A549 (cell line): ENCODE measurements at regions not wholly inside any gene's neighbourhood (a gene's known extent, or its start where the extent isn't known, plus 50 kb on each side); places are given as distances from the start of the nearest gene placed in this dataset.

Experiments
- CHD2 ChIP-seq: fragments of 150-350 bp; IDR thresholded peaks from 2 replicates; pipeline ENCODE4 v1.6.1; 2014; ENCODE audit warnings: low read length; ENCODE audit not compliant: partially characterized antibody
- EP300 ChIP-seq, 2 experiments: fragments of >200 bp; sonication (Bioruptor Twin); formaldehyde crosslinking; IDR thresholded peaks; 2 replicates in 1 of 2; 3 replicates in 1 of 2; pipeline ENCODE4 v1.6.1; 2016 to 2017
- HMGXB4 ChIP-seq: fragments of 250-450 bp; sonication (Bioruptor Pico); IDR thresholded peaks from 2 replicates; pipeline ENCODE4 v1.5.0; 2021; ENCODE audit warnings: mild to moderate bottlenecking, moderate library complexity, borderline replicate concordance
- POLR2A ChIP-seq: IDR thresholded peaks from 2 replicates; pipeline ENCODE4 v1.6.1; 2012; ENCODE audit warnings: mild to moderate bottlenecking, low read length
- TF ChIP-seq, protein P1 (sequence below): fragments of >200 bp; sonication (Bioruptor Twin); formaldehyde crosslinking; IDR thresholded peaks from 3 replicates; pipeline ENCODE4 v1.5.1; 2016

DNA sequence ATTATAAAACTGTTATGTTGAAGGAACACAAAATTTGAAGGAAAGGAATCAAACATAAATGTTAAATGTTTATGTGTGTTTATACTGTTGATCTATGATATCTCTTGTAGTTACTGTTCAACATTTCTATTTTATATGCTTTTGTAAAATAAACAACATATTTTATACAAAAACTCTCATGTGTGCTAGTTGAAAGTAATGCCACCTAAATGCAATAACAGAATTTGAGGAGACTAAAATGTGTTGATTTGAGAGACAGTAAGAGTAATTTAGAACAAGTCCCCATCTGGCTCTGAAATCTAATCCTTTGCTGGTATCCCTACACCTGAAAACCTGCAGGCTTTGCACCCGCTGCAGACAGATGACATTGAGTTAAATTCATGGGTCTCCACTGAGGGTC lies 95.7 kb upstream of the TOP3B start:
- TF ChIP-seq HMGXB4 = no peak
- no peak for TF ChIP-seq EP300 (IDR thresholded peaks at IDR 0.05)
- TF ChIP-seq, protein P1, sequence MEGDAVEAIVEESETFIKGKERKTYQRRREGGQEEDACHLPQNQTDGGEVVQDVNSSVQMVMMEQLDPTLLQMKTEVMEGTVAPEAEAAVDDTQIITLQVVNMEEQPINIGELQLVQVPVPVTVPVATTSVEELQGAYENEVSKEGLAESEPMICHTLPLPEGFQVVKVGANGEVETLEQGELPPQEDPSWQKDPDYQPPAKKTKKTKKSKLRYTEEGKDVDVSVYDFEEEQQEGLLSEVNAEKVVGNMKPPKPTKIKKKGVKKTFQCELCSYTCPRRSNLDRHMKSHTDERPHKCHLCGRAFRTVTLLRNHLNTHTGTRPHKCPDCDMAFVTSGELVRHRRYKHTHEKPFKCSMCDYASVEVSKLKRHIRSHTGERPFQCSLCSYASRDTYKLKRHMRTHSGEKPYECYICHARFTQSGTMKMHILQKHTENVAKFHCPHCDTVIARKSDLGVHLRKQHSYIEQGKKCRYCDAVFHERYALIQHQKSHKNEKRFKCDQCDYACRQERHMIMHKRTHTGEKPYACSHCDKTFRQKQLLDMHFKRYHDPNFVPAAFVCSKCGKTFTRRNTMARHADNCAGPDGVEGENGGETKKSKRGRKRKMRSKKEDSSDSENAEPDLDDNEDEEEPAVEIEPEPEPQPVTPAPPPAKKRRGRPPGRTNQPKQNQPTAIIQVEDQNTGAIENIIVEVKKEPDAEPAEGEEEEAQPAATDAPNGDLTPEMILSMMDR = no peak
- no peak for TF ChIP-seq POLR2A
- no peak for TF ChIP-seq CHD2
